ENCODE measurements at regions not wholly inside any gene's neighbourhood (a gene's known extent, or its start where the extent isn't known, plus 50 kb on each side); places are given as distances from the start of the nearest gene placed in this dataset.

- Histone ChIP-seq H3K27me3 (ENCODE audit: insufficient read depth, low read length) (no peaks in the 10 kb centered on the region), H3K4me2 (ENCODE audit: insufficient read depth, low read length) (no peak overlapping the region), H3K79me2 (ENCODE audit: insufficient read depth, low read length) (no peaks in the 10 kb centered on the region), H3K4me1 (ENCODE audit: insufficient read depth, low read length) (no peaks in the 10 kb centered on the region), H2AFZ (ENCODE audit: low read length) (no peak overlapping the region), H3K4me3 (ENCODE audit: insufficient read depth, low read length) (no peak overlapping the region), H3K36me3 (ENCODE audit: insufficient read depth, low read length) (no peaks in the 10 kb centered on the region), H3K27ac (ENCODE audit: low read depth, low read length) (no peak overlapping the region), H3K9me3 (ENCODE audit: low read depth, low read length) (no peaks in the 10 kb centered on the region), H4K20me1 (ENCODE audit: insufficient read depth, low read length) (no peaks in the 10 kb centered on the region)
- TF ChIP-seq CTCF (IDR thresholded peaks at IDR 0.05; ENCODE audit: extremely low read depth, low read depth, low read length): no peak
- DNase-seq (ENCODE audit: insufficient read length, low spot score, missing footprints): no peak
Measured at GRCh38 chr13:82407321-82407720, 1475.0 kb downstream of the SLITRK1 start.

- no peaks in the 10 kb centered on the region for H3K27me3 ChIP-seq (ENCODE audit: insufficient read depth, low read length)
- no peaks in the 10 kb centered on the region for H3K4me1 ChIP-seq (ENCODE audit: insufficient read depth, low read length)
- H4K20me1 ChIP-seq (ENCODE audit: insufficient read depth, low read length): no peaks in the 10 kb centered on the region
- H3K4me2 ChIP-seq (ENCODE audit: insufficient read depth, low read length): no peak overlapping the region
- TF ChIP-seq CTCF (IDR thresholded peaks at IDR 0.05; ENCODE audit: extremely low read depth, low read depth, low read length): no peak
- H3K9me3 ChIP-seq (ENCODE audit: low read depth, low read length): peaks cover 3% of the 10 kb centered on the region
- H3K4me3 ChIP-seq (ENCODE audit: insufficient read depth, low read length): no peak overlapping the region
- no peak for DNase-seq (ENCODE audit: insufficient read length, low spot score, missing footprints)
- H3K27ac ChIP-seq (ENCODE audit: low read depth, low read length): no peak overlapping the region
- no peak overlapping the region for H2AFZ ChIP-seq (ENCODE audit: low read length)
- no peaks in the 10 kb centered on the region for H3K36me3 ChIP-seq (ENCODE audit: insufficient read depth, low read length)
- no peaks in the 10 kb centered on the region for H3K79me2 ChIP-seq (ENCODE audit: insufficient read depth, low read length)
Measured at GRCh38 chr13:82374719-82375118, 1507.6 kb downstream of the SLITRK1 start.

- Histone ChIP-seq H3K27ac (ENCODE audit: low read depth, low read length) (no peak overlapping the region), H3K4me1 (ENCODE audit: insufficient read depth, low read length) (no peaks in the 10 kb centered on the region), H3K9me3 (ENCODE audit: low read depth, low read length) (no peaks in the 10 kb centered on the region), H3K36me3 (ENCODE audit: insufficient read depth, low read length) (no peaks in the 10 kb centered on the region), H4K20me1 (ENCODE audit: insufficient read depth, low read length) (no peaks in the 10 kb centered on the region), H3K4me2 (ENCODE audit: insufficient read depth, low read length) (no peak overlapping the region), H3K27me3 (ENCODE audit: insufficient read depth, low read length) (no peaks in the 10 kb centered on the region), H3K79me2 (ENCODE audit: insufficient read depth, low read length) (no peaks in the 10 kb centered on the region), H2AFZ (ENCODE audit: low read length) (no peak overlapping the region), H3K4me3 (ENCODE audit: insufficient read depth, low read length) (no peak overlapping the region)
- TF ChIP-seq CTCF (IDR thresholded peaks at IDR 0.05; ENCODE audit: extremely low read depth, low read depth, low read length): no peak
- DNase-seq (ENCODE audit: insufficient read length, low spot score, missing footprints): no peak
Measured at GRCh38 chr13:82370316-82370715, 1512.0 kb downstream of the SLITRK1 start.

GRCh38 chr13:82364525-82364924, 1517.7 kb downstream of the SLITRK1 start:
- no peak overlapping the region for H3K4me2 ChIP-seq (ENCODE audit: insufficient read depth, low read length)
- no peak overlapping the region for H2AFZ ChIP-seq (ENCODE audit: low read length)
- H4K20me1 ChIP-seq (ENCODE audit: insufficient read depth, low read length): no peaks in the 10 kb centered on the region

More at GRCh38 chr13:82364525-82364924, 1517.7 kb downstream of the SLITRK1 start:
- DNase-seq (ENCODE audit: insufficient read length, low spot score, missing footprints): no peak
- H3K9me3 ChIP-seq (ENCODE audit: low read depth, low read length): no peaks in the 10 kb centered on the region
- no peaks in the 10 kb centered on the region for H3K36me3 ChIP-seq (ENCODE audit: insufficient read depth, low read length)
- no peak overlapping the region for H3K27ac ChIP-seq (ENCODE audit: low read depth, low read length)
- H3K4me1 ChIP-seq (ENCODE audit: insufficient read depth, low read length): no peaks in the 10 kb centered on the region
- H3K79me2 ChIP-seq (ENCODE audit: insufficient read depth, low read length): no peaks in the 10 kb centered on the region
- no peak overlapping the region for H3K4me3 ChIP-seq (ENCODE audit: insufficient read depth, low read length)
- TF ChIP-seq CTCF (IDR thresholded peaks at IDR 0.05; ENCODE audit: extremely low read depth, low read depth, low read length): no peak
- H3K27me3 ChIP-seq (ENCODE audit: insufficient read depth, low read length): no peaks in the 10 kb centered on the region

Data from osteoblast (primary cell).